Right lobe of liver (tissue), 6 donors: ENCODE measurements at regions not wholly inside any gene's neighbourhood (a gene's known extent, or its start where the extent isn't known, plus 50 kb on each side); places are given as distances from the start of the nearest gene placed in this dataset.

Experiments
- ATAC-seq, 4 donors: fragments of 200-7000 bp; cut with Tn5 transposase; one replicate each; pipeline ENCODE4 v1.9.1; 2020; ENCODE audit warnings: mild to moderate bottlenecking in 4 of 4, moderate library complexity in 4 of 4
- DNase-seq, 3 donors: peaks; one replicate each; pipeline ENCODE4 v3.0.0-alpha.2; 2020
- H3K27ac ChIP-seq, 3 donors: fragments of 200-600 bp; one replicate each; pipeline ENCODE4 v1.8.0; 2022
- H3K27me3 ChIP-seq, 2 donors: fragments of 200-600 bp; one replicate each; pipeline ENCODE4 v1.8.0; 2022
- H3K36me3 ChIP-seq, 4 donors: fragments of 200-600 bp; sonication (generic) in 1 of 4; one replicate each; pipeline versions ENCODE4 v1.5.1 to v1.8.0; 2017 to 2022; ENCODE audit warnings: control low read depth in 1 of 4
- H3K4me1 ChIP-seq, 4 donors: fragments of 200-600 bp; sonication (generic) in 1 of 4; one replicate each; pipeline versions ENCODE4 v1.5.1 to v1.8.0; 2017 to 2022; ENCODE audit warnings: control low read depth in 1 of 4
- H3K4me3 ChIP-seq, 3 donors: fragments of 200-600 bp; one replicate each; pipeline ENCODE4 v1.8.0; 2022
- H3K9me3 ChIP-seq, 4 donors: fragments of 200-600 bp; sonication (generic) in 1 of 4; one replicate each; pipeline versions ENCODE4 v1.5.1 to v1.8.0; 2017 to 2022; ENCODE audit warnings: control low read depth in 1 of 4
- POLR2A ChIP-seq: fragments of 450-650 bp; IDR thresholded peaks from one replicate; pipeline ENCODE4 v1.6.1; 2017; ENCODE audit warnings: antibody characterized with exemption, mild to moderate bottlenecking
- WGBS: methylation state at CpG from one replicate; pipeline ENCODE4 v1.1.6; 2018; ENCODE audit warnings: low coverage, low lambda C conversion rate; ENCODE audit not compliant: insufficient coverage; ENCODE audit errors: missing lambda C conversion rate; 5-methylcytosine and 5-hydroxymethylcytosine counted together
- intact Hi-C, 2 donors: fragments of 100-400 bp; cut with DNase I; formaldehyde crosslinking; loops; one replicate each; pipeline versions ENCODE4 v1.11.2 to v1.14.1; 2022
- TF ChIP-seq, protein P1 (sequence below), 4 donors: fragments of 200-600 bp in 3 of 4; fragments of 450-650 bp in 1 of 4; IDR thresholded peaks; one replicate each; pipeline versions ENCODE4 v1.5.1 to v1.8.0; 2016 to 2022; ENCODE audit warnings: antibody characterized with exemption in 4 of 4, mild to moderate bottlenecking in 2 of 4
- donor health status: DM: no; HTN: yes; CAD: no.
- donor health status: DM: no; HTN: no; CAD: no.
- donor health status: DM: no; HTN: no; CAD: no.
- donor health status: DM: no; HTN: yes; CAD: no.
- donor health status: DM: no; HTN: yes; CAD: no.

DNA sequence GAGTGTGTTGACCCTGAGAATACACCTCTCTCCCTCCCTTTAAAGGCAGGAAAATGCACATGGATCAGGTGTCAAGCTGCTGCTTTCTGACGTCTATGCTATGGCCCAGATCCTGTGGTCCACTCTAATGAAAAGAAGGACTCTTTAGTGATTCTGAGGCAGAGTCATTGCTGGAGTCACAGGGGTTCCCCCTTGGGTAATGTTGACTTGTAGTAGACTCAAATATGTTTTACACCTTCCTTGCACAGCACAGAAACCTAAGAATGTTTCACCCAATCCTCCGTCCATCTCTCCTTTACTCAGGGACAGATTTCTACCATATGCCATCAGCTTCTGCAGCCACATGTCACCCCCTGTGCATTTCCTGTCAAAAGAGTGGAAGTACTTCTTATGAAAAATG is 525.4 kb downstream of the TMEM121 start:
- TF ChIP-seq, protein P1, sequence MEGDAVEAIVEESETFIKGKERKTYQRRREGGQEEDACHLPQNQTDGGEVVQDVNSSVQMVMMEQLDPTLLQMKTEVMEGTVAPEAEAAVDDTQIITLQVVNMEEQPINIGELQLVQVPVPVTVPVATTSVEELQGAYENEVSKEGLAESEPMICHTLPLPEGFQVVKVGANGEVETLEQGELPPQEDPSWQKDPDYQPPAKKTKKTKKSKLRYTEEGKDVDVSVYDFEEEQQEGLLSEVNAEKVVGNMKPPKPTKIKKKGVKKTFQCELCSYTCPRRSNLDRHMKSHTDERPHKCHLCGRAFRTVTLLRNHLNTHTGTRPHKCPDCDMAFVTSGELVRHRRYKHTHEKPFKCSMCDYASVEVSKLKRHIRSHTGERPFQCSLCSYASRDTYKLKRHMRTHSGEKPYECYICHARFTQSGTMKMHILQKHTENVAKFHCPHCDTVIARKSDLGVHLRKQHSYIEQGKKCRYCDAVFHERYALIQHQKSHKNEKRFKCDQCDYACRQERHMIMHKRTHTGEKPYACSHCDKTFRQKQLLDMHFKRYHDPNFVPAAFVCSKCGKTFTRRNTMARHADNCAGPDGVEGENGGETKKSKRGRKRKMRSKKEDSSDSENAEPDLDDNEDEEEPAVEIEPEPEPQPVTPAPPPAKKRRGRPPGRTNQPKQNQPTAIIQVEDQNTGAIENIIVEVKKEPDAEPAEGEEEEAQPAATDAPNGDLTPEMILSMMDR (IDR thresholded peaks at IDR 0.05) = no peak
- no peak for TF ChIP-seq POLR2A
- H3K27me3 ChIP-seq = peaks cover 0 to 2% of the 10 kb centered on the region in 2 donors
- 34% methylated on average over 2 of the region's 2 CpGs for WGBS

DNA sequence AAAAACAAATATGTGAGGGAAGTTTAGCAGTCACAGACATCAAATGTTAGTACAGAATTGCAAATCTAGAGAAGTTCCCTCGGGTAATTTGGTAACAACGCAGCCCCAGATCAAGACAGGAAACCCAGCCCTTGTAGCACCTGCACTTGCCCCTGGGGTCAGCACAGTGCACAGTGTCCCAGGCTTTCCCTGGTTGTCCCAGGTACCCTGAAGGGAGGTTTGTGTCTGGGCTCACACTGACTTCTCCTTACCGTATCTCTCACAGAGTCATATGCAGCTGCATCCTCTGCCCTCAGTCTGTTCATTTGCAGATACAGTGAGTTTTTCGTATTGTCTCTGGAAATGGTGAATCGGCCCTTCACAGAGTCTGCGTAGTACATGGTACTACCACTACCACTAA is 528.9 kb downstream of the TMEM121 start:
- Histone ChIP-seq H3K27me3 (peaks cover 0 to 4% of the 10 kb centered on the region in 2 donors), H3K27ac (no peak overlapping the region), H3K9me3 (no peaks in the 10 kb centered on the region), H3K4me3 (no peak overlapping the region), H3K4me1 (no peaks in the 10 kb centered on the region), H3K36me3 (no peaks in the 10 kb centered on the region)
- DNase-seq (no peak), ATAC-seq (no peak)
- WGBS = 8% methylated on average over 2 of the region's 6 CpGs
- TF ChIP-seq, protein P1 (IDR thresholded peaks at IDR 0.05) = no peak
- TF ChIP-seq POLR2A = no peak
- intact Hi-C loops = no loop called here

More for the DNA sequence above, 525.4 kb downstream of the TMEM121 start:
- H3K27ac ChIP-seq = no peak overlapping the region
- no peak for DNase-seq
- no peaks in the 10 kb centered on the region for H3K9me3 ChIP-seq
- no peaks in the 10 kb centered on the region for H3K36me3 ChIP-seq
- no peak overlapping the region for H3K4me3 ChIP-seq
- no peak for ATAC-seq
- no peaks in the 10 kb centered on the region for H3K4me1 ChIP-seq
- intact Hi-C loops = no loop called here

DNA sequence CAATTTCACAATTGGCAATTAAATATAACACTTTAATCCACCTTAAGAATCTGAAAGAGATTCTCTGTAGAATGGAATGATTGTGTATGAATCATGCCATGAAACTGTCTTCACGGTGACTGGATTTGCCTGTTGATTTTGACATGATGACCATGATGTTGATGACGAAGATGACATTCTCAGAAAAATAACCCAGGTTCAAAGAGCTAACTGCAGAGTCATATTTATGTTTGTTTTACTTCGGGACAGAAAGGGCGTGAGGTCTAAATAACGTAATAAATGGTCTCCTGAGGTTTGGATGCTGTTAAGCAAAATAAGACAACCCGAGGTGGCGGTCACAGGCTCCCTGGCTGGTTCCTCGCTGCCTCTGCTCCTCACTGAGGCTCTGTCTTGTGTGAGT is 532.0 kb downstream of the TMEM121 start:
- DNase-seq = no peak
- TF ChIP-seq, protein P1 (IDR thresholded peaks at IDR 0.05) = no peak
- no peak for TF ChIP-seq POLR2A
- 29% methylated on average over 6 of the region's 8 CpGs for WGBS
- H3K36me3 ChIP-seq = no peaks in the 10 kb centered on the region
- no peak overlapping the region for H3K4me3 ChIP-seq
- H3K9me3 ChIP-seq = no peaks in the 10 kb centered on the region
- ATAC-seq = no peak
- H3K27ac ChIP-seq = no peak overlapping the region
- intact Hi-C loops = no loop called here
- no peaks in the 10 kb centered on the region for H3K4me1 ChIP-seq
- peaks cover 0 to 4% of the 10 kb centered on the region in 2 donors for H3K27me3 ChIP-seq

DNA sequence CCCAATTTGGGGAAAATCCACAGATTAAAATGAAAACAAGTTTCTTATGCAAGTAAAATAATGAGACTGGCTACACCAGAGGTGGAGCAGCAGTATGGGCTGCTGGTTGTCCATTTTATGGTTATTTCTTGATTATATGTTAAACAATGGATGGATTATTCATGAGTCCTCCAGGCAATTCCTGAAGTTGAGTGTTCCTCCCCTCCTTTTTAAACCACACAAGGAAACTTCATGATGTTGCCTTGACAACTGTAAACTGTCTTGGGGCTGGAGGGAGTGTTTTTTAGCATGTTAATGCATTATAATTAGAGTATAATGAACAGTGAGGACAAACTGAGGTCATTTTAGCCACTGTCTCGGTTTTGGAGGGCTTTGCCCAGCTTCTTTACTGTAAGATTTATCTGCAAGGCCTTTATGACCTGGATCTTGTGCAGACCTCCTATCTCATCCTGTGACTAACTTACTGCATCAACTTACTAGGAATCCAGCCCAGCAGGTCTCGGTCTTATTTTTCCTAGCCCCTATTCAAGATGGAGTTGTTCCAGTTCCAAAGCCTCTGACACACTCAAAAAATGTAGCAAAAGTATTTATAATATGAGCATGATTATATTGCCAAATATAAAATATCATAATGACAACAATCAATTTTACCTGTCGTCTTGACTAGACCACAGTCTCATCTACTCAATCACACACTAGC is 534.0 kb downstream of the TMEM121 start:
- 46% methylated on average over 3 of the region's 3 CpGs for WGBS
- peaks cover 0 to 4% of the 10 kb centered on the region in 2 donors for H3K27me3 ChIP-seq

More for the DNA sequence above, 534.0 kb downstream of the TMEM121 start:
- Histone ChIP-seq H3K4me1 (no peaks in the 10 kb centered on the region), H3K9me3 (no peaks in the 10 kb centered on the region), H3K27ac (no peak overlapping the region), H3K36me3 (no peaks in the 10 kb centered on the region), H3K4me3 (no peak overlapping the region)
- intact Hi-C loops = no loop called here
- no peak for ATAC-seq
- no peak for TF ChIP-seq POLR2A
- TF ChIP-seq, protein P1 (IDR thresholded peaks at IDR 0.05) = no peak
- DNase-seq = no peak
